ENCODE measurements at regions not wholly inside any gene's neighbourhood (a gene's known extent, or its start where the extent isn't known, plus 50 kb on each side); places are given as distances from the start of the nearest gene placed in this dataset.

DNA sequence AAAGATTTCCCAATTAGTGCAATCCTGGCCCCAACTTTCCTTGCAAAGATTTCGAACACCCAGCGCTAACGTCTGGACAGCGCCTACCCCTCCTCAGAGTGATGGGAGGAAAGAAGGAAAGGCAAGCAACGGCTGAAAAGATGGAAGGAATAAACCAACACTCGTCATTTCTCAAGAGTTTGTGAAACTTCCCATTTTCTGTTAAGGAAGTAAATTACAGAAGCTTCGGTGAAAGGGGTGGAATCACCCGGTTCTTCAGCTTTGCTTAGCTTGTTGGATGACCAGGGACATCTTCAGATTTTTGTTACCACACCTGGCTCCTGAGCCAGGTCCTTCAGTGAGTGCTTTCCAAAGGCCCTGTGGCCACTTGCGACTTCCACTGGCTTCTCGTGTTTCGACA, 313.1 kb downstream of the SKIDA1 start:
- TF ChIP-seq, protein P1, sequence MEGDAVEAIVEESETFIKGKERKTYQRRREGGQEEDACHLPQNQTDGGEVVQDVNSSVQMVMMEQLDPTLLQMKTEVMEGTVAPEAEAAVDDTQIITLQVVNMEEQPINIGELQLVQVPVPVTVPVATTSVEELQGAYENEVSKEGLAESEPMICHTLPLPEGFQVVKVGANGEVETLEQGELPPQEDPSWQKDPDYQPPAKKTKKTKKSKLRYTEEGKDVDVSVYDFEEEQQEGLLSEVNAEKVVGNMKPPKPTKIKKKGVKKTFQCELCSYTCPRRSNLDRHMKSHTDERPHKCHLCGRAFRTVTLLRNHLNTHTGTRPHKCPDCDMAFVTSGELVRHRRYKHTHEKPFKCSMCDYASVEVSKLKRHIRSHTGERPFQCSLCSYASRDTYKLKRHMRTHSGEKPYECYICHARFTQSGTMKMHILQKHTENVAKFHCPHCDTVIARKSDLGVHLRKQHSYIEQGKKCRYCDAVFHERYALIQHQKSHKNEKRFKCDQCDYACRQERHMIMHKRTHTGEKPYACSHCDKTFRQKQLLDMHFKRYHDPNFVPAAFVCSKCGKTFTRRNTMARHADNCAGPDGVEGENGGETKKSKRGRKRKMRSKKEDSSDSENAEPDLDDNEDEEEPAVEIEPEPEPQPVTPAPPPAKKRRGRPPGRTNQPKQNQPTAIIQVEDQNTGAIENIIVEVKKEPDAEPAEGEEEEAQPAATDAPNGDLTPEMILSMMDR (IDR thresholded peaks at IDR 0.05): no peak
- TF ChIP-seq POLR2A (IDR thresholded peaks at IDR 0.05): no peak
